ENCODE measurements at regions not wholly inside any gene's neighbourhood (a gene's known extent, or its start where the extent isn't known, plus 50 kb on each side); places are given as distances from the start of the nearest gene placed in this dataset.
"Not testable (repeated sequence)": the region's sequence is repeated elsewhere in the genome, so short reads cannot be mapped to it uniquely, and the experiment has no call there.

DNA sequence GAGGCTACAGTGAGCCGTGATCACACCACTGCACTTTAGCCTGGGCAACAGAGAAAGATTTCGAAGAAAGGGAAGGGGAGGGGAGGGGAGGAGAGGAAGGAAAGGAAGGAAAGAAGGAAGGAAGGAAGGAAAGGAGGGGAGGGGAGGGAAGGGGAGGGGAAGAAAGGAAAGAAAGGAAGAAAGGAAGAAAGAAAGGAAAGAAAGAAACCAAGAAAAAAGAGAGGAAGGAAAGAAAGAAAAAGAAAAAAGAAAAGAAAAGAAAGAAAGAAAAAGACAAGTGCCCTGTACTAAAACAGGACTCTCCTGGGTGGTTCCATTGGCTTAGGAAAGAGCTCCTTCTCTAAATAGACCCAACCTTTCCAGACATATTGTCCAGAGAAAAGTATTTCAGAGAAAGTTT is 136.6 kb downstream of the PXDC1 start:
- H3K4me1 Mint-ChIP-seq = no peaks in the 10 kb centered on the region
- no peaks in the 10 kb centered on the region for H3K9me3 ChIP-seq (ENCODE audit: control insufficient read depth, insufficient read depth, low read length)
- no peaks in the 10 kb centered on the region for H3K27me3 ChIP-seq (ENCODE audit: control insufficient read depth, insufficient read depth, low read length)
- H3K27ac ChIP-seq (ENCODE audit: low read length) = no peak overlapping the region
- H3K36me3 ChIP-seq (ENCODE audit: control insufficient read depth, insufficient read depth, low read length) = no peaks in the 10 kb centered on the region
- DNase-seq (no peak), ATAC-seq (no peak)
- H3K27ac Mint-ChIP-seq = no peak overlapping the region
- H3K27me3 Mint-ChIP-seq (ENCODE audit: low read depth in 2 of 2) = peaks cover 7 to 12% of the 10 kb centered on the region in 2 donors
- TF ChIP-seq, protein P1, sequence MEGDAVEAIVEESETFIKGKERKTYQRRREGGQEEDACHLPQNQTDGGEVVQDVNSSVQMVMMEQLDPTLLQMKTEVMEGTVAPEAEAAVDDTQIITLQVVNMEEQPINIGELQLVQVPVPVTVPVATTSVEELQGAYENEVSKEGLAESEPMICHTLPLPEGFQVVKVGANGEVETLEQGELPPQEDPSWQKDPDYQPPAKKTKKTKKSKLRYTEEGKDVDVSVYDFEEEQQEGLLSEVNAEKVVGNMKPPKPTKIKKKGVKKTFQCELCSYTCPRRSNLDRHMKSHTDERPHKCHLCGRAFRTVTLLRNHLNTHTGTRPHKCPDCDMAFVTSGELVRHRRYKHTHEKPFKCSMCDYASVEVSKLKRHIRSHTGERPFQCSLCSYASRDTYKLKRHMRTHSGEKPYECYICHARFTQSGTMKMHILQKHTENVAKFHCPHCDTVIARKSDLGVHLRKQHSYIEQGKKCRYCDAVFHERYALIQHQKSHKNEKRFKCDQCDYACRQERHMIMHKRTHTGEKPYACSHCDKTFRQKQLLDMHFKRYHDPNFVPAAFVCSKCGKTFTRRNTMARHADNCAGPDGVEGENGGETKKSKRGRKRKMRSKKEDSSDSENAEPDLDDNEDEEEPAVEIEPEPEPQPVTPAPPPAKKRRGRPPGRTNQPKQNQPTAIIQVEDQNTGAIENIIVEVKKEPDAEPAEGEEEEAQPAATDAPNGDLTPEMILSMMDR (IDR thresholded peaks at IDR 0.05) = no peak
- no peak overlapping the region for H3K4me3 Mint-ChIP-seq
- H3K36me3 Mint-ChIP-seq = no peaks in the 10 kb centered on the region
- no peak overlapping the region for H3K4me3 ChIP-seq (ENCODE audit: low read length)
- H3K9me3 Mint-ChIP-seq = no peaks in the 10 kb centered on the region
- intact Hi-C loops (cut with micrococcal nuclease) = no loop called here
- H3K4me1 ChIP-seq (ENCODE audit: control insufficient read depth, insufficient read depth, low read length) = no peaks in the 10 kb centered on the region
- WGBS (ENCODE audit: insufficient coverage) = 73% methylated on average over 2 of the region's 2 CpGs

DNA sequence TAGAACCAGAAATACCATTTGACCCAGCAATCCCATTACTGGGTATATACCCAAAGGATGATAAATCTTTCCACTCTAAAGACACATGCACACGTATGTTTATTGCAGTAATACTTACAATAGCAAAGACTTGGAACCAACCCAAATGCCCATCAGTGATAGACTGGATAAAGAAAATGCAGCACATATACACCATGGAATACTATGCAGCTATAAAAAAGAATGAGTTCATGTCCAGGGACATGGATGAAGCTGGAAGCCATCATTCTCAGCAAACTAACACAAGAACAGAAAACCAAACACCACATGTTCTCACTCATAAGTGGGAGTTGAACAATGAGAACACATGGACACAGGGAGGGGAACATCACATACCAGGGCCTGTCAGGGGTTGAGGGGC is 137.9 kb downstream of the PXDC1 start:
- H3K36me3 Mint-ChIP-seq; H3K27ac ChIP-seq (ENCODE audit: low read length); H3K4me1 ChIP-seq (ENCODE audit: control insufficient read depth, insufficient read depth, low read length); H3K36me3 ChIP-seq (ENCODE audit: control insufficient read depth, insufficient read depth, low read length); ATAC-seq; H3K9me3 Mint-ChIP-seq; H3K4me3 ChIP-seq (ENCODE audit: low read length); DNase-seq; H3K4me3 Mint-ChIP-seq; H3K27ac Mint-ChIP-seq; H3K27me3 ChIP-seq (ENCODE audit: control insufficient read depth, insufficient read depth, low read length); H3K9me3 ChIP-seq (ENCODE audit: control insufficient read depth, insufficient read depth, low read length); H3K4me1 Mint-ChIP-seq; intact Hi-C loops (cut with micrococcal nuclease): not testable (repeated sequence)
- peaks cover 7 to 18% of the 10 kb centered on the region in 2 donors for H3K27me3 Mint-ChIP-seq (ENCODE audit: low read depth in 2 of 2)
- 100% methylated on average over 1 of the region's 1 CpG for WGBS (ENCODE audit: insufficient coverage)

DNA sequence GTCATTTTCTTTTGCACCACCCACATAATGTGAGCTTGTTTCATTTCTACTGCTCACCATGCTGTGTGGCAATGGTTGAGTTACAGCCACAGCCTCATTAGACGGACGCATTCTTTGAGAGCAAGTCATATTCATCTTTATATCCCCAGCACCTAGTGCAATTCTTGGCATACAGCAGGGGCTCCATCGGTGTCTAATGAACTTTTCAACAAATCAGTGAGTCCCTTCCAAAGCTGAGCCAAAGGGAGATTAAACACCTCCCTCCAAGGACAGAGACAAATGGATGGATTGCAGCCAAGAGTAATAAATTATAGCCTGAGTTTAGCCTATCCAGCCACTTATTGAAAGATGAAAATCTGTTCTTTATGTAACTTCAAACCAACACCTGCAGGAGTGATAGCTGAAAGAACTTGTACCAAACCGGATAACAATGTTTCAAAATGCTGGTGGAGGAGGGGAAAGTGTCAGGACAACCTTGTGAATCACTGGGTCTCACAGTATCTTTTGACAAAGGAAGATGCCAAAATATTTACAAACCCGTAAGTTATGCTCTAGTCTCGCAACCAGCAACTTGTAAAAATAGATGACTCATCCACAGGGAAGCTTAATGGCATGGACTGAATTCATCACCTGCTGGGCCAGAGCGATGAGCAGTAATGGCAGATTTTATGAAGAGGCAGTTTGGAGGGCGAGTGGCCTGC is 139.0 kb downstream of the PXDC1 start:
- Mint-ChIP-seq H3K27me3 (ENCODE audit: low read depth in 2 of 2) (peaks cover 7 to 23% of the 10 kb centered on the region in 2 donors), H3K9me3 (no peaks in the 10 kb centered on the region), H3K4me3 (no peak overlapping the region), H3K36me3 (no peaks in the 10 kb centered on the region), H3K27ac (no peak overlapping the region), H3K4me1 (no peaks in the 10 kb centered on the region)
- H3K36me3 ChIP-seq (ENCODE audit: control insufficient read depth, insufficient read depth, low read length) = no peaks in the 10 kb centered on the region
- 90% methylated on average over 8 of the region's 8 CpGs for WGBS (ENCODE audit: insufficient coverage)
- H3K9me3 ChIP-seq (ENCODE audit: control insufficient read depth, insufficient read depth, low read length) = no peaks in the 10 kb centered on the region
- no peak overlapping the region for H3K4me3 ChIP-seq (ENCODE audit: low read length)
- DNase-seq (no peak), ATAC-seq (no peak)
- TF ChIP-seq, protein P1 (IDR thresholded peaks at IDR 0.05) = no peak
- no peaks in the 10 kb centered on the region for H3K27me3 ChIP-seq (ENCODE audit: control insufficient read depth, insufficient read depth, low read length)
- H3K4me1 ChIP-seq (ENCODE audit: control insufficient read depth, insufficient read depth, low read length) = no peaks in the 10 kb centered on the region
- intact Hi-C loops (cut with micrococcal nuclease) = no loop called here
- H3K27ac ChIP-seq (ENCODE audit: low read length) = no peak overlapping the region

GRCh38 chr6:3610921-3611320 is 140.6 kb downstream of the PXDC1 start:
- intact Hi-C loops (cut with micrococcal nuclease) = no loop called here
- H3K27me3 Mint-ChIP-seq (ENCODE audit: low read depth in 2 of 2) = peaks cover 10 to 28% of the 10 kb centered on the region in 2 donors
- Histone ChIP-seq H3K4me3 (ENCODE audit: low read length) (no peak overlapping the region), H3K36me3 (ENCODE audit: control insufficient read depth, insufficient read depth, low read length) (no peaks in the 10 kb centered on the region), H3K9me3 (ENCODE audit: control insufficient read depth, insufficient read depth, low read length) (no peaks in the 10 kb centered on the region), H3K27ac (ENCODE audit: low read length) (no peak overlapping the region), H3K4me1 (ENCODE audit: control insufficient read depth, insufficient read depth, low read length) (no peaks in the 10 kb centered on the region), H3K27me3 (ENCODE audit: control insufficient read depth, insufficient read depth, low read length) (no peaks in the 10 kb centered on the region)
- TF ChIP-seq, protein P1 (IDR thresholded peaks at IDR 0.05) = no peak
- H3K4me1 Mint-ChIP-seq = no peaks in the 10 kb centered on the region
- no peak for ATAC-seq
- H3K36me3 Mint-ChIP-seq = no peaks in the 10 kb centered on the region
- no peak overlapping the region for H3K27ac Mint-ChIP-seq
- no peaks in the 10 kb centered on the region for H3K9me3 Mint-ChIP-seq
- H3K4me3 Mint-ChIP-seq = no peak overlapping the region
- 89% methylated on average over 7 of the region's 7 CpGs for WGBS (ENCODE audit: insufficient coverage)
- DNase-seq = no peak

Data from natural killer cell (primary cell).